IPS-15b (cell line): ENCODE measurements at regions not wholly inside any gene's neighbourhood (a gene's known extent, or its start where the extent isn't known, plus 50 kb on each side); places are given as distances from the start of the nearest gene placed in this dataset.
"Not testable (repeated sequence)": the region's sequence is repeated elsewhere in the genome, so short reads cannot be mapped to it uniquely, and the experiment has no call there.

Experiments
- H3K27me3 ChIP-seq: one replicate; pipeline ENCODE4 v1.6.1; 2013; ENCODE audit warnings: low read length; ENCODE audit not compliant: control insufficient read depth, insufficient read depth
- H3K36me3 ChIP-seq: one replicate; pipeline ENCODE4 v1.6.1; 2013; ENCODE audit warnings: low read length; ENCODE audit not compliant: control insufficient read depth, insufficient read depth
- H3K4me1 ChIP-seq: one replicate; pipeline ENCODE4 v1.6.1; 2013; ENCODE audit warnings: mild to moderate bottlenecking, low read length; ENCODE audit not compliant: control insufficient read depth, insufficient read depth
- H3K4me3 ChIP-seq: one replicate; pipeline ENCODE4 v1.5.1; 2013; ENCODE audit warnings: low read depth, low read length
- H3K9ac ChIP-seq: one replicate; pipeline ENCODE4 v1.6.1; 2013; ENCODE audit warnings: low read depth, mild to moderate bottlenecking, low read length
- H3K9me3 ChIP-seq: one replicate; pipeline ENCODE4 v1.6.1; 2013; ENCODE audit warnings: mild to moderate bottlenecking, low read length; ENCODE audit not compliant: control insufficient read depth, insufficient read depth

DNA sequence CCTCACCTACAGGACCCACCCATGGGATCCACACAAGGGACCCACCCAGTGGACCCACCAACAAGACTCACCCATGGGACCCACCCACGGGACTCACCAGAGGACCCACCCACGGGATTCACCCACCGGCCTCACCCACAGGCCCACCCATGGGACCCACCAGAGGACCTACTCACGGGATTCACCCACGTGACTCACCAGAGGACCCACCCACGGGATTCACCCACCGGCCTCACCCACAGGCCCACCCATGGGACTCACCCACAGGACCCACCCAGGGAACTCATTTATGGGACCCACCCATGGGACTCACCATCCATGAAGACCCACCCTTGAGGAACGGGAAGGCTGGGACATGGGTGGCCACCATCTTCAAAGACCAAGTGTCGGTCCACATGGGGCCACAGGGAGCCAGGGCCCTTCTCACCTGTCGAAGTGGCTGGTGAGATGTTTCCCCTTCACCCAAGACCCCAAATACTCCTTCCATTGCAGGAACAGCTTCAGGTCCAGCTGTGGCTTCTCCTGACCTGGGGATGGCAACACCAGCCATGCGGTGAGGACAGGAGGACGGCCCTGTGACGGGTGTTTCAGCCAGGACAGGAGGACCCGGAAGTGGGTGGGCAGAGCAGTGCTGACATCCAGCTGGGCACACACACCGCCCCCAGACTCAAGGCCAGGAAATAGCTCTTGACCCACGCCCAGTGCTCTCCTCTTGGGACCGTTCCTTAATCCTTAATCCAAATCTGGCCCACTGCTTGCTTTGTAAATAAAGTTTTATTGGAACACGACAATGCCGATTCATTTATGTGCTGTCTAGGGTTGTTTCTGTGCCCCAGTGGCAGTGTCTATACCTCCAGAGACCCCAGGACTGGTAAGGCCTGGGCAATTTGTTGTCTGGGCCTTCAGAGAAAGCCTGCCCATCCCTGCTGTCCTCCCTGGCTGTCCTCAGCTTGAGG, 1005.1 kb downstream of the BRD1 start:
- Histone ChIP-seq H3K4me1 (no peaks in the 10 kb centered on the region), H3K9ac (no peak overlapping the region), H3K27me3 (no peaks in the 10 kb centered on the region), H3K4me3 (no peak overlapping the region), H3K36me3 (no peaks in the 10 kb centered on the region), H3K9me3 (no peaks in the 10 kb centered on the region)

DNA sequence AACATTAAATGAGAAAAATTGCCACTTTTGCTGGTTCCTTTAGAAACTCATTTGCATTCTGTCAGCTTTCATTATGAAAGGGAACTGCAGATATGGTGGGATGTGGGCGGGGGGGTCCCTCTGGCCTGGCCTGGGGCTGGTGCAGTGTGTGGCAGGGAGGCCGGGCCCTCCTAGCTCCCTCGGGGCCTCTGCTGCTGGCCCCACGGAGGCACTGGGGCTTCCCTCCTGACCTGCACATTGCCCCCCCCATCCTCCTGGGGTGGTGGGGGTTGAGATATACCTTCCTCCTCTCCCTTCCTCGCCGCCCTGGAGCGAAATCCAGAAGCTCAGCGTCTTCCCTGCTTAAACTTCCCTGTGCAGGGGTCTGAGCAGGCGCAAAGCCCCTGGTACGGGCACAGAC, 1005.9 kb downstream of the BRD1 start:
- Histone ChIP-seq H3K9ac (no peak overlapping the region), H3K36me3 (no peaks in the 10 kb centered on the region), H3K27me3 (no peaks in the 10 kb centered on the region), H3K4me3 (no peak overlapping the region), H3K9me3 (no peaks in the 10 kb centered on the region), H3K4me1 (no peaks in the 10 kb centered on the region)

DNA sequence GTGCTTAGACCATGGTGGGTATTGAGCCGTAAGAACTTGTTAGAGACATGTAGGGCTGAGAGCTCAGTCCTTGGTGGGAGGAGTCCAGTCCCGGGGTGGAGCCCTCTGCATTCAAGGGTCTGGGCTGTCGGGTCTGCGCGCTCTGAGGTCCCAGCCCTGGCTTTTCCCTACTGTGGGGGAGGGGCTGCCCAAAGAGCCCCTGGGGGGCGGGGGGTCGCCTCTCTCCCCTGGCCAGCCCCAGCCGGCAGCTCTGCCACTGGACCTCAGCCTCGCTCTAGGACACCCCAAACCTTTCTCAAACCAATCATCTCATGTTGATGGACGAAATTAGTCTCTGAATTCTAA, 1006.4 kb downstream of the BRD1 start:
- no peaks in the 10 kb centered on the region for H3K36me3 ChIP-seq
- H3K4me3 ChIP-seq, result no peak overlapping the region
- no peaks in the 10 kb centered on the region for H3K4me1 ChIP-seq
- H3K27me3 ChIP-seq, result no peaks in the 10 kb centered on the region
- H3K9ac ChIP-seq, result no peak overlapping the region
- no peaks in the 10 kb centered on the region for H3K9me3 ChIP-seq

DNA sequence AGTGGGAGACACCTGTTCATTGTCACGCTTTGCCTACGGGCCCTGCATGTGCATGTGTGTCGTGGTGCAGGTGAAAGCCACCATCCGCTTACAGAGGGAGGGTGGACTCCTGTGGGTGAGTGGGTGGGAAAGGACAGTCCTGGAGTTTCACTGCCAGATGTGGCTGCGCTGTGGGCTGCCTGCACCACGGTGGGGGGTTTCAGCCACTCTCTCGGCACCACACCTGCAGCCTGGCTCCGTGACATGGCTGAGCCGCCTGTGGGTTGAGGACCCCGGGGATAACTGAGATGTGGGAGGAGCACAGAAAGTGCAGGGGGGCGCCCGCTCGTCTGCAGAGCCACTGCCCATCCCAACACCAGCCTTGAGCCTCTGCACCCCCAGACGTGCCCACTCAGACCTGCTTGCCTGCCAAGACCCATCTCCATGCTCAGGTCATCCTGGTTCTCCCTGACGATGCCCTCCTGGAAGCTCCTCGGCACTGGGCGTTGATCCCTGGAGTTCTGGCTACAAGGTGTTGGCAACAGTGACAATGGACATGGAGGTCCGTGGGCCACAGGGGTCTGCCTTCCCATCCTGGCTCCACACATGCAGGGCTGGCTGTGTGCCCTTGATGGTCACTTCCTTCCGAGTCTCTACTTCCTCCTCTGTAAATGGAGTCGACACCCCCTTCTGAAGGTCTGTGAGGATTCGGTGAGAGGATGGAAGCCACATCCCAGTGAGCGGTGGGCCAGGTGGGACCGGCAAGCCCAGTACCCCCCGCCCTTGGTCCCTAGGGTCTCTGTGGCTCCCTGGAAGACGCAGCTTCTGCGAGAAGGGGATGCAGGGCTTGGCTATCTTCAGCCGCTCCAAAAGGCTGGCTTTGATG, 1007.0 kb downstream of the BRD1 start:
- no peak overlapping the region for H3K9ac ChIP-seq
- no peaks in the 10 kb centered on the region for H3K9me3 ChIP-seq
- H3K27me3 ChIP-seq, result no peaks in the 10 kb centered on the region
- no peaks in the 10 kb centered on the region for H3K4me1 ChIP-seq
- no peak overlapping the region for H3K4me3 ChIP-seq
- H3K36me3 ChIP-seq, result no peaks in the 10 kb centered on the region

DNA sequence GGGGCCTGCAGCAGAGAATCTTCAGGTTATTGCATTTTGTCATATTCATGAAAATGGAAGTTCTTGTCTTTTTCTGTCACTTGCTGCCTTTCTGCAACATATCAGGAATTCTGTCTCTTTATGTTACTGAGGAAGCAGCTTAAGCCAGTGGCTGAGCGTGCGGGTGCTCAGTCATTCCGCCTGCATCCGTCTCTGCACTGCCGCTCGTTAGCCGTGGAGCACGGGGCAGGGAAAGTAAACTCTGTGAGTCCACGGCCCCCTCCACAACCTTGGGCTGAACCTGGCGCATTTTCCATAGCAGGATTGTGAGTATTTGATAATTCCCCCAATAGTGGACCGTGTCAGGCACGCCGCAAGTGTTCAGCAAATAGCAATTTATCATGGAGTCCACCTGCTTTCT, 1007.7 kb downstream of the BRD1 start:
- H3K36me3 ChIP-seq, result no peaks in the 10 kb centered on the region
- H3K4me3 ChIP-seq, result no peak overlapping the region
- H3K9ac ChIP-seq, result no peak overlapping the region
- no peaks in the 10 kb centered on the region for H3K4me1 ChIP-seq
- H3K27me3 ChIP-seq, result no peaks in the 10 kb centered on the region
- H3K9me3 ChIP-seq, result no peaks in the 10 kb centered on the region

DNA sequence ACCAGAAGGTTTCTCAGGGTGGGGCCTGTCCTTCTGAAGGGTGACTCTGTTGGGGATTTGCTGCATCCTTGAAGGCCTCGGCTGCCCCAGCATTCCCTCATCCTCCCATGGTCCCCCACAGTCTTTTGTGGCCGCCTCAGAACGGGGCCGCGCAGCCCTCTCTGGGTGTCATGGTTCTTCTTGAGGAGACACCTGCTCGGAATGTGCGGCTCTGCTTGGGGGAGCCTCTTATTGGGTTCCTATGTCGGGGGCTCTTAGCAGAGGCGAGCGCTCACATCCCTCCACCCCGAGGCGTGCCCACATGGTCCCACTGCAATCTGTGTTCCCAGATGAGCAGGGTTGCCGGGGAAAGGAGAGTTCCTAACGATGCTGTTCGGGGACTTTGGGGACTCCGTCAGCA, 1008.4 kb downstream of the BRD1 start:
- Histone ChIP-seq H3K27me3 (no peaks in the 10 kb centered on the region), H3K9ac (no peak overlapping the region), H3K4me1 (no peaks in the 10 kb centered on the region), H3K9me3 (no peaks in the 10 kb centered on the region), H3K36me3 (no peaks in the 10 kb centered on the region), H3K4me3 (no peak overlapping the region)

DNA sequence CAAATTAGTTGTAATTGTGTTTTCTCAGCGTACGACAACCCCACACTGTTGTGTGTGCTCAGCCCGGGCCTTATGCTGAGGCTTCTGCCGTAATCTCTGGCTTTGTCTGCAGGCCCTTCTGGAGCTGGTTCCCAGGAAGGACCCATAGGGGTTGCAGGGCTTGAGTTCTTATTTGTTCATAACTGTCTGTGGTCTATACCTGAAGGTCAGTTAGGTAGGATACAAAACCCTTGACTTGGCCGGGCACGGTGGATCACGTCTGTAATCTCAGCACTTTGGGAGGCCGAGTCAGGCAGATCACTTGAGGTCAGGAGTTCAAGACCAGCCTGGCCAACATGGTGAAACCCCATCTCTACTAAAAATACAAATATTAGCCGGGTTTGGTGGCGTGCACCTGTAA, 1010.2 kb downstream of the BRD1 start:
- not testable (repeated sequence) for H3K27me3 ChIP-seq, H3K9me3 ChIP-seq, H3K4me3 ChIP-seq, H3K36me3 ChIP-seq, H3K4me1 ChIP-seq, H3K9ac ChIP-seq

DNA sequence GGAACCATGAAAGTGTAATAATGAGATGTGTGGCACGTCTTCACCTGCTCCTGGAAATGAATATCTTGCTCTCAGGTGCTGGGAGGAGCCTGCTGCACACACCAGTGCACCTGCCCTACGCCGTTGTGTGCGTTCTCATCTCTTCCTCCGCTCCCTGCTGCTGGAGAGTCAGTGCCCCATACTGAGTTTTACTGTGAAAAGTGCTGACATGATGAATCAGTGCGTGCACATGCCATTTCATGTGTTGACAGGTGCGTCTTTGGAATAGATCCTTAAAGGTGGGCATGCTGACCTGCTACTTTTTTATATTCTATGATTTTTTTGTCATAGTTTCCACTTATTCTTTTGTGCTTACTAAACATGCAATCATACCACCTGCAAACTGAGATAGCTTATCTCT, 1015.8 kb downstream of the BRD1 start:
- H3K9ac ChIP-seq, result no peak overlapping the region
- H3K9me3 ChIP-seq, result no peaks in the 10 kb centered on the region
- H3K36me3 ChIP-seq, result no peaks in the 10 kb centered on the region
- no peaks in the 10 kb centered on the region for H3K27me3 ChIP-seq
- no peaks in the 10 kb centered on the region for H3K4me1 ChIP-seq
- no peak overlapping the region for H3K4me3 ChIP-seq

DNA sequence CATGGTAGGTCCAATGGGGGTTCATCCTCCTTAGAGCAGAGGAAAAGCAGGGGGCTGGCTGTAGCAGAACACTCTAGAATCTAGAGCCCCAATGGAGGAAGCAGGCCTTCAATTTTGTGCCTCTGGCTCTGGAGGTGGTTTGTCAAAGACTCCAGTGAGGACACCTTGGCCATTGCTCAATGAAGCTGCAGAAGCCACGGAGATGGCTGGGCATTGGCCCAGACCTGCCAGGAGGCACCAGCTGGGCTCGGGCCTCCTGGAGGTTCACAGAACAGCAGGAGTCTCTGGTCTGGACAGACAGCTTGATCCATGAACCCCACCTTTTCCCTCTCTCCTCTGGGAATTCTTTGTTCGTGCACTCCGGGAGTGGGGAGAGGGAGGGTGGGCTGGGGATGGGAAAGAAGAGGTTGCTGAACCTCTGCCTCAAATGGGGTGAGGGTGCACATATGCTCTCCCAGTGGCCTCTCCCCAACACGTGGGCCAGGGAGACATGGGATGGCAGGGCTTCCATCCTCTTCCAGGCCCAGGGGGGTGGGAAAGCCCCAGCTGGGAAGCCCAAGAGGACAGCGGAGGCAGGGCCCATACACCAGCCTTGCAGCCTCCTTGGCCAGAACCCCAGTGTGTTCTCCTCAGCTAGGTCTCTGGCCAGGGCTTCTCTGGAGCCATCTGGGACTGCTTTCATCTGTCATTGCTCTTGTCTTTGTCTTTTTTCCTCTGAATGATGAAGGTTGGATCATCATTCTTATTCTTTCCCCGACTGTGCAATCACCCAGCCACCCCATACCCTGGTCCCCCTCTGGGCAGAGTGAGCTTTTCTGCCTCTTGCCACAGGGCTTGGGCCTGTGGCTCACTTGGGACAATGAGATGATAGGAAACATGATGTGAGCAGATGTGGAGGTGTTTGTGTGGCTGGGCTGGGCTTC, 1019.4 kb downstream of the BRD1 start:
- Histone ChIP-seq H3K27me3 (no peaks in the 10 kb centered on the region), H3K9ac (no peak overlapping the region), H3K4me1 (no peaks in the 10 kb centered on the region), H3K4me3 (no peak overlapping the region), H3K9me3 (no peaks in the 10 kb centered on the region), H3K36me3 (no peaks in the 10 kb centered on the region)

DNA sequence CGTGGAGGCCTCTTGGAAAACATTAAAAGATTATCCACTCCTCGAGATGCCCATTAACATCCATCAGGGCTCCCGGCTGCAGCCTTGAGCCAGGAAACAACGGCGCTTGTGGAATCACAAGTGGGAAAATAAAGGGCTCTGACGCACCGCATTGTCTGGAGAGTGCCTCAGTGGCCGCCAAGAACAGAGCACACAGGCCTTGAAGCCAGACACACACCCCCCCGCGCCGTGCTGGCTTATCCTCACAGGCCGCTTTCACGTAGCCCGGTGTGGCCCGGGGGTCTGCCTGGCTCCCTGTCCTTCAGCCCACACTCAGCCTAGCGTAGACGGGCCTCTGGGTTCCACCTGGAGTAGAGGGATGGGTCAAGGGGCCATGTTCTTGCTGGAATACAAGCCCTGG, 1020.5 kb downstream of the BRD1 start:
- Histone ChIP-seq H3K4me3 (no peak overlapping the region), H3K9me3 (no peaks in the 10 kb centered on the region), H3K9ac (no peak overlapping the region), H3K36me3 (no peaks in the 10 kb centered on the region), H3K27me3 (no peaks in the 10 kb centered on the region), H3K4me1 (no peaks in the 10 kb centered on the region)

DNA sequence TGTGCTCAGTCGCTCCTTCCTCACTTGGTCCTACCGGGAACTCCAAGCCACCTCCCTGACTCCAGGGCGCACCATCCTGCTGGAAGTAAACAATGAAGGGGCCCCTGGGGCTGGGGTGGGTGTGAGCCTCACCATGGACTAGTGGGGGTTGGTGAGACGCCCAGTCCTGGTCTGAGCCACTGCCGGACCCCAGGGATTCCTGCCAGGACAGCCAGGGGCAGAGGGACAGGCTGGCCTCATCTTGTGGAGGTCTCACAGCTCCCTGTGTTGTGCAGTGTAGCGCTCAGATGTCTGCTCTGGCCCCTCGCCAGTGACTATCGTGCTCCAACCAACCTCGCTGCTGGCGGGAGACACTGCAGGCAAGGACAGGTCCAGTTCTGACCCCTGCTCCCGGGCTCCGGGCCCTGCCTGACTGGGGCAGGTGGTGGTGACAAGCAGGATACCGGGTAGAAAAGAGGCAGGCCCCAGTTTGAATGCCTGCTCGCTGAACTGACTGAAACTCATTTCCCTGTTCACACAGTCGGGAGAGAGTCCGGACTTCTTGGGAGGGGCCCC, 1021.4 kb downstream of the BRD1 start:
- Histone ChIP-seq H3K4me1 (no peaks in the 10 kb centered on the region), H3K4me3 (no peak overlapping the region), H3K9me3 (no peaks in the 10 kb centered on the region), H3K9ac (no peak overlapping the region), H3K36me3 (no peaks in the 10 kb centered on the region), H3K27me3 (no peaks in the 10 kb centered on the region)
